ENCODE measurements at regions not wholly inside any gene's neighbourhood (a gene's known extent, or its start where the extent isn't known, plus 50 kb on each side); places are given as distances from the start of the nearest gene placed in this dataset.
A peak's percentile ranks its signal among the peaks of the same experiment; 100 is the strongest.

DNA sequence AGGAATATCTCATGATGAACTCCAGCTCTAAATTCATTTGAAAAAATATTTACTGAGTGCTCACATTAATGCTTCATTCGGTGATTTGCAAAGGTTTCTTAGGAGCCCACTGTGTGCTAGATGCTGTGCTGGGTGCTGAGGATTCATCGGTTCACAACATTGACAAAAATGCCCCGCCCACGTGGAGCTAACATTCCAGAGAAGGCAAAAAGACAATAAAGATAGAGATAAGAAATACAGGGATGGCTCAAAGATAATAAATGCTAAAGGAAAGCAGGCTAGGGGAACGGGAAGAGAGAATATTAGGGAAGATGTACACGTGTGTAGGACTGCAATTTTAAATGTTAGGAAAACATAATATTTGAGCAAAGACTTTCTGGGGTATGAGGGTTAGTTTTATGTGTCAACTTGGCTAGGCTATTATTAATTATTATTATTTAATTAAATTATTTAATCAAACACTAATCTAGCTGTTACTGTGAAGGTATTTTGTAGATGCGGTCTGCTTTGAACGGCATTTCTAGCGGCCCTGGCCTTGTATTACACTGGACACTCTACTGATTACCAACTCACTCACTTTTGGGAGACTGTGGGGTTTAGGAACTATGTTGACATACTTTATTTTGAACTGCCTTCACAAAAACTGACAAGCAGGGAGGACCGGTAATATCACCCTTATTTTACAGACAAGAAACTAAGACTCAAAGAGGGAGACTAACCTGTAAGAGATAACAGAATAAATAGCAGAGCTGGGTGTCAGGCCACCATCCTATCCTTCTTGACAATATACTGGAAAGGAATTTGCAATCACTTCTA, 61.9 kb upstream of the IRF2 start:
- POLR2A ChIA-PET, result interaction anchor here (0.6 to 4.5 kb wide), 23 partner anchors 14 to 274 kb away, joined by 3 to 76 read pairs (median 4); partner anchors contain the start of genes CASP3, IRF2 and PRIMPOL
- Histone ChIP-seq H3K27ac (ENCODE audit: low read depth, low read length, poor library complexity, severe bottlenecking) (peak overlapping the region; percentile 82), H2AFZ (ENCODE audit: low read length) (peak overlapping the region; percentile 46), H4K20me1 (ENCODE audit: insufficient read depth, low read length) (no peaks in the 10 kb centered on the region), H3K9me3 (ENCODE audit: low read length) (no peaks in the 10 kb centered on the region), H3K36me3 (ENCODE audit: insufficient read depth, low read length) (no peaks in the 10 kb centered on the region; the same call in 1 of the 2 replicates), H3K4me1 (ENCODE audit: insufficient read depth, low read length, poor library complexity, severe bottlenecking) (peaks cover 45% of the 10 kb centered on the region), H3K9me2 (ENCODE audit: insufficient read depth, low read length) (no peaks in the 10 kb centered on the region), H3K4me2 (ENCODE audit: low read length) (peak overlapping the region; percentile 82), H3K4me3 (ENCODE audit: low read depth, low read length, poor library complexity, severe bottlenecking) (peak overlapping the region; percentile 76), H3K79me2 (ENCODE audit: insufficient read depth, low read depth, low read length) (peaks cover 11% of the 10 kb centered on the region; the same call in 1 of the 2 replicates)
- CTCF ChIA-PET (ENCODE audit: unreplicated experiment), result interaction anchor here (1.0 to 1.2 kb wide), 3 partner anchors 30 to 252 kb away, joined by 3 to 4 read pairs (median 3); no protein-coding TSS in a partner anchor
- no peak for DNase-seq (ENCODE audit: low spot score)
- intact Hi-C loops (cut with micrococcal nuclease; ENCODE audit: unreplicated experiment), result loop anchor here (2.0 to 5.0 kb wide), 4 partner anchors 189 to 1034 kb away; partner anchors contain the start of gene CENPU
- no TSS peak for BruUV-seq (replicated peaks)
- TF ChIP-seq EZH2phosphoT487 (IDR thresholded peaks at IDR 0.05; ENCODE audit: borderline replicate concordance, low read depth, low read length), result no peak
- TF ChIP-seq, protein P1, sequence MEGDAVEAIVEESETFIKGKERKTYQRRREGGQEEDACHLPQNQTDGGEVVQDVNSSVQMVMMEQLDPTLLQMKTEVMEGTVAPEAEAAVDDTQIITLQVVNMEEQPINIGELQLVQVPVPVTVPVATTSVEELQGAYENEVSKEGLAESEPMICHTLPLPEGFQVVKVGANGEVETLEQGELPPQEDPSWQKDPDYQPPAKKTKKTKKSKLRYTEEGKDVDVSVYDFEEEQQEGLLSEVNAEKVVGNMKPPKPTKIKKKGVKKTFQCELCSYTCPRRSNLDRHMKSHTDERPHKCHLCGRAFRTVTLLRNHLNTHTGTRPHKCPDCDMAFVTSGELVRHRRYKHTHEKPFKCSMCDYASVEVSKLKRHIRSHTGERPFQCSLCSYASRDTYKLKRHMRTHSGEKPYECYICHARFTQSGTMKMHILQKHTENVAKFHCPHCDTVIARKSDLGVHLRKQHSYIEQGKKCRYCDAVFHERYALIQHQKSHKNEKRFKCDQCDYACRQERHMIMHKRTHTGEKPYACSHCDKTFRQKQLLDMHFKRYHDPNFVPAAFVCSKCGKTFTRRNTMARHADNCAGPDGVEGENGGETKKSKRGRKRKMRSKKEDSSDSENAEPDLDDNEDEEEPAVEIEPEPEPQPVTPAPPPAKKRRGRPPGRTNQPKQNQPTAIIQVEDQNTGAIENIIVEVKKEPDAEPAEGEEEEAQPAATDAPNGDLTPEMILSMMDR (conservative IDR thresholded peaks at IDR 0.05; ENCODE audit: low read length), result no peak

GRCh38 chr4:184534511-184535391, 60.4 kb upstream of the IRF2 start:
- peaks cover 7% of the 10 kb centered on the region; the same call in 1 of the 2 replicates for H3K9me3 ChIP-seq (ENCODE audit: low read length)
- intact Hi-C loops (cut with micrococcal nuclease; ENCODE audit: unreplicated experiment), result loop anchor here (5.0 kb wide), 2 partner anchors 198 to 1032 kb away; partner anchors contain the start of gene CENPU
- peaks cover 50% of the 10 kb centered on the region for H3K4me1 ChIP-seq (ENCODE audit: insufficient read depth, low read length, poor library complexity, severe bottlenecking)
- H3K36me3 ChIP-seq (ENCODE audit: insufficient read depth, low read length), result no peaks in the 10 kb centered on the region; the same call in 1 of the 2 replicates
- DNase-seq (ENCODE audit: low spot score), result peak; percentile 80
- ChIA-PET CTCF (ENCODE audit: unreplicated experiment) (interaction anchor here (1.5 kb wide), 1 partner anchor 269 kb away, joined by 5 read pairs; no protein-coding TSS in a partner anchor), POLR2A (interaction anchor here (0.5 to 4.5 kb wide), 22 partner anchors 9 to 1677 kb away, joined by 3 to 76 read pairs (median 4); partner anchors contain the start of gene IRF2)
- H3K9me2 ChIP-seq (ENCODE audit: insufficient read depth, low read length), result no peaks in the 10 kb centered on the region
- peaks cover 11% of the 10 kb centered on the region; the same call in 1 of the 2 replicates for H3K79me2 ChIP-seq (ENCODE audit: insufficient read depth, low read depth, low read length)
- BruUV-seq (replicated peaks), result no TSS peak
- H2AFZ ChIP-seq (ENCODE audit: low read length), result peak overlapping the region; percentile 46; the same call in 1 of the 2 replicates
- H4K20me1 ChIP-seq (ENCODE audit: insufficient read depth, low read length), result no peaks in the 10 kb centered on the region
- H3K4me3 ChIP-seq (ENCODE audit: low read depth, low read length, poor library complexity, severe bottlenecking), result peak overlapping the region; percentile 76
- peak overlapping the region; percentile 82 for H3K27ac ChIP-seq (ENCODE audit: low read depth, low read length, poor library complexity, severe bottlenecking)
- peak overlapping the region; percentile 82 for H3K4me2 ChIP-seq (ENCODE audit: low read length)
- TF ChIP-seq, protein P1 (conservative IDR thresholded peaks at IDR 0.05; ENCODE audit: low read length), result no peak
- TF ChIP-seq EZH2phosphoT487 (IDR thresholded peaks at IDR 0.05; ENCODE audit: borderline replicate concordance, low read depth, low read length), result no peak

Data from OCI-LY7 (cell line).